IMR-90 (cell line): ENCODE measurements at regions not wholly inside any gene's neighbourhood (a gene's known extent, or its start where the extent isn't known, plus 50 kb on each side); places are given as distances from the start of the nearest gene placed in this dataset.

Source experiments
- CTCF ChIP-seq: conservative IDR thresholded peaks from 2 replicates; pipeline ENCODE4 v1.5.1; 2012; ENCODE audit warnings: mild to moderate bottlenecking, low read depth, low read length, improper control_type of control experiment
- ELK1 ChIP-seq: fragments of 150-350 bp; IDR thresholded peaks from 2 replicates; pipeline ENCODE4 v1.6.1; 2016; ENCODE audit warnings: low read depth, mild to moderate bottlenecking, low read length, moderate library complexity, borderline replicate concordance
- MAFK ChIP-seq: IDR thresholded peaks from 2 replicates; pipeline ENCODE4 v1.6.1; 2012; ENCODE audit warnings: low read depth, low read length, improper control_type of control experiment
- MXI1 ChIP-seq: IDR thresholded peaks from 2 replicates; pipeline ENCODE4 v1.6.1; 2012; ENCODE audit warnings: low read depth, mild to moderate bottlenecking, low read length, moderate library complexity, borderline replicate concordance
- POLR2A ChIP-seq: IDR thresholded peaks from 2 replicates; pipeline ENCODE4 v1.6.1; 2012; ENCODE audit warnings: mild to moderate bottlenecking, low read depth, low read length
- RAD21 ChIP-seq: IDR thresholded peaks from 2 replicates; pipeline ENCODE4 v1.6.1; 2012; ENCODE audit warnings: low read length, improper control_type of control experiment
- RFX5 ChIP-seq: IDR thresholded peaks from 2 replicates; pipeline ENCODE4 v1.8.0; 2012; ENCODE audit warnings: low read depth, mild to moderate bottlenecking, low read length, moderate library complexity
- USF2 ChIP-seq: fragments of 150-350 bp; IDR thresholded peaks from 2 replicates; pipeline ENCODE4 v1.6.1; 2017; ENCODE audit warnings: mild to moderate bottlenecking, antibody characterized with exemption, low read length, low read depth

DNA sequence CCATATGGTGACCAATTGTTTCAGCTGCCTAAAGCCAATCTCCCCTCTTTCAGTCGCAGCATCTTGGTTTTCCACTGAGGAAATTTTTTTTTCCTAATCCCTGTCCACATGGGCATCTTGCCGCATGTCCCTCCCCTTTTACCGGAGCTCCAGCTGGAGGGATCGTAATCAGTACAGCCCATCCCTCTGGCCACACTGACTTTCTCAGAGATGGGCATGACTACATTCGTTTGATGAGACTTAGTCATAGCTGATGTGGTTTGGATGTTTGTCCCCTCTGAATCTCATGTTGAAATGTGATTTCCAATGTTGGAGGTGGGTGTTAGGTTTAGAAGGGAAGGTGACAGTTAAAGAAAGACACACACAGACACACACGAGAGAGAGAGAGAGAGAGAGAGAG lies 186.8 kb upstream of the CXCL12 start:
- TF ChIP-seq ELK1 (no peak), CTCF (no peak), POLR2A (no peak), RFX5 (no peak), RAD21 (no peak), USF2 (no peak), MXI1 (no peak), MAFK (no peak)
